Neural progenitor cell (in vitro differentiated cells): ENCODE measurements at regions not wholly inside any gene's neighbourhood (a gene's known extent, or its start where the extent isn't known, plus 50 kb on each side); places are given as distances from the start of the nearest gene placed in this dataset.

Experiments used
- DNase-seq: peaks from one replicate; pipeline ENCODE4 v3.0.0-alpha.2; 2016; ENCODE audit warnings: low spot score
- H2AFZ ChIP-seq: fragments of 200-600 bp; sonication (generic); replicated peaks from 2 replicates; pipeline ENCODE4 v1.6.1; 2016; ENCODE audit warnings: antibody characterized with exemption
- H3F3A ChIP-seq: fragments of 200-600 bp; sonication (generic); 2 replicates; pipeline ENCODE4 v1.6.1; 2016; ENCODE audit warnings: antibody characterized with exemption, low read depth
- H3K27ac ChIP-seq: fragments of 200-600 bp; sonication (generic); 2 replicates; pipeline ENCODE4 v1.5.1; 2016; ENCODE audit warnings: mild to moderate bottlenecking
- H3K27me3 ChIP-seq: fragments of 200-600 bp; sonication (generic); 2 replicates; pipeline ENCODE4 v1.6.1; 2016; ENCODE audit warnings: mild to moderate bottlenecking, moderate library complexity
- H3K36me3 ChIP-seq: fragments of 200-600 bp; sonication (generic); 2 replicates; pipeline ENCODE4 v1.5.1; 2016
- H3K4me1 ChIP-seq: fragments of 200-600 bp; sonication (generic); 2 replicates; pipeline ENCODE4 v1.6.1; 2016; ENCODE audit warnings: mixed run types
- H3K4me2 ChIP-seq: fragments of 200-600 bp; sonication (generic); 2 replicates; pipeline ENCODE4 v1.6.1; 2016
- H3K4me3 ChIP-seq: fragments of 200-600 bp; sonication (generic); 2 replicates; pipeline ENCODE4 v1.5.1; 2016
- H3K79me2 ChIP-seq: fragments of 200-600 bp; sonication (generic); 2 replicates; pipeline ENCODE4 v1.6.1; 2016; ENCODE audit warnings: low read depth
- H3K9ac ChIP-seq: fragments of 200-600 bp; sonication (generic); 2 replicates; pipeline ENCODE4 v1.6.1; 2016
- H3K9me3 ChIP-seq: fragments of 200-600 bp; sonication (generic); 2 replicates; pipeline ENCODE4 v1.5.1; 2016; ENCODE audit warnings: low read depth
- H4K20me1 ChIP-seq: fragments of 200-600 bp; sonication (generic); 2 replicates; pipeline ENCODE4 v1.6.1; 2016; ENCODE audit warnings: low read depth
- H3K27ac Mint-ChIP-seq: 3 replicates; pipeline ENCODE4 v1.8.0; 2021; ENCODE audit warnings: mixed read lengths
- H3K27me3 Mint-ChIP-seq: 2 replicates; pipeline ENCODE4 v1.8.0; 2022; ENCODE audit warnings: low read depth, mild to moderate bottlenecking, inconsistent platforms, moderate library complexity, mixed read lengths; ENCODE audit not compliant: insufficient read depth
- H3K36me3 Mint-ChIP-seq: 3 replicates; pipeline ENCODE4 v1.8.0; 2021; ENCODE audit warnings: mixed read lengths
- H3K4me1 Mint-ChIP-seq: 3 replicates; pipeline ENCODE4 v1.8.0; 2021; ENCODE audit warnings: mixed read lengths
- H3K4me3 Mint-ChIP-seq: 3 replicates; pipeline ENCODE4 v1.8.0; 2021; ENCODE audit warnings: mild to moderate bottlenecking, moderate library complexity, mixed read lengths
- H3K9me3 Mint-ChIP-seq: 3 replicates; pipeline ENCODE4 v1.8.0; 2020; ENCODE audit warnings: mixed read lengths
- EZH2 ChIP-seq: fragments of 200-600 bp; sonication (generic); IDR thresholded peaks from 2 replicates; pipeline ENCODE4 v1.6.1; 2017; ENCODE audit warnings: antibody characterized with exemption, mild to moderate bottlenecking, moderate library complexity
- EZH2phosphoT487 ChIP-seq: fragments of 200-600 bp; sonication (generic); IDR thresholded peaks from 2 replicates; pipeline ENCODE4 v1.6.1; 2017; ENCODE audit warnings: antibody characterized with exemption
- TF ChIP-seq, protein P1 (sequence below): fragments of 200-600 bp; sonication (generic); IDR thresholded peaks from 2 replicates; pipeline ENCODE4 v1.5.1; 2017; ENCODE audit warnings: antibody characterized with exemption, mild to moderate bottlenecking

DNA sequence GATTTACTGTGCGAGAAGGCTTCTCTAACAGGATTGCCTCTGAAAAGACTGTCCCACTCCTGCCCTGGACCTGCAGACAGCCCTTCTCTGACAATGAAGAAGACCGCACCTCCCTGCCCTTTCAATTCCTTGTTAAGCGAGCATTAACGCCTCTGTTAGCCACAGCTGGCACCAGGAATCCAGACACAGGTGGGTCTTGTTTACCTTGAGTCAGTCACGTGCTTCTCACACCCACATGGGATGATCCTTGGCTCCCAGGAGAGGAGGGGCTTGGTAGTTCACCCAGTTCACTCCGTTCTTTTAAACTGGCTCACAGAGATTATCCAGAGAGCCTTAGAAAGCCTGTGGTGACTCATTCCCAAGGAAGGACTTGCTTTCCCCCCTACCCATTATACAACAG lies 410.5 kb upstream of the MEIS1 start:
- Mint-ChIP-seq H3K9me3 (peaks cover 2% of the 10 kb centered on the region), H3K36me3 (no peaks in the 10 kb centered on the region), H3K27ac (peak overlapping the region; percentile 48), H3K4me1 (peaks cover 4% of the 10 kb centered on the region), H3K4me3 (no peak overlapping the region), H3K27me3 (no peaks in the 10 kb centered on the region)
- H2AFZ ChIP-seq = no peak overlapping the region
- H4K20me1 ChIP-seq = no peaks in the 10 kb centered on the region
- no peaks in the 10 kb centered on the region for H3K27me3 ChIP-seq
- H3K36me3 ChIP-seq = no peaks in the 10 kb centered on the region
- H3K9me3 ChIP-seq = no peaks in the 10 kb centered on the region
- no peaks in the 10 kb centered on the region for H3K79me2 ChIP-seq
- no peak overlapping the region for H3K4me3 ChIP-seq
- no peaks in the 10 kb centered on the region for H3K4me1 ChIP-seq
- peak; percentile 30 for DNase-seq
- peaks cover 4% of the 10 kb centered on the region for H3F3A ChIP-seq
- no peak overlapping the region for H3K27ac ChIP-seq
- no peak overlapping the region for H3K4me2 ChIP-seq
- H3K9ac ChIP-seq = no peak overlapping the region
- TF ChIP-seq, protein P1, sequence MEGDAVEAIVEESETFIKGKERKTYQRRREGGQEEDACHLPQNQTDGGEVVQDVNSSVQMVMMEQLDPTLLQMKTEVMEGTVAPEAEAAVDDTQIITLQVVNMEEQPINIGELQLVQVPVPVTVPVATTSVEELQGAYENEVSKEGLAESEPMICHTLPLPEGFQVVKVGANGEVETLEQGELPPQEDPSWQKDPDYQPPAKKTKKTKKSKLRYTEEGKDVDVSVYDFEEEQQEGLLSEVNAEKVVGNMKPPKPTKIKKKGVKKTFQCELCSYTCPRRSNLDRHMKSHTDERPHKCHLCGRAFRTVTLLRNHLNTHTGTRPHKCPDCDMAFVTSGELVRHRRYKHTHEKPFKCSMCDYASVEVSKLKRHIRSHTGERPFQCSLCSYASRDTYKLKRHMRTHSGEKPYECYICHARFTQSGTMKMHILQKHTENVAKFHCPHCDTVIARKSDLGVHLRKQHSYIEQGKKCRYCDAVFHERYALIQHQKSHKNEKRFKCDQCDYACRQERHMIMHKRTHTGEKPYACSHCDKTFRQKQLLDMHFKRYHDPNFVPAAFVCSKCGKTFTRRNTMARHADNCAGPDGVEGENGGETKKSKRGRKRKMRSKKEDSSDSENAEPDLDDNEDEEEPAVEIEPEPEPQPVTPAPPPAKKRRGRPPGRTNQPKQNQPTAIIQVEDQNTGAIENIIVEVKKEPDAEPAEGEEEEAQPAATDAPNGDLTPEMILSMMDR = no peak
- TF ChIP-seq EZH2phosphoT487 = no peak
- no peak for TF ChIP-seq EZH2

DNA sequence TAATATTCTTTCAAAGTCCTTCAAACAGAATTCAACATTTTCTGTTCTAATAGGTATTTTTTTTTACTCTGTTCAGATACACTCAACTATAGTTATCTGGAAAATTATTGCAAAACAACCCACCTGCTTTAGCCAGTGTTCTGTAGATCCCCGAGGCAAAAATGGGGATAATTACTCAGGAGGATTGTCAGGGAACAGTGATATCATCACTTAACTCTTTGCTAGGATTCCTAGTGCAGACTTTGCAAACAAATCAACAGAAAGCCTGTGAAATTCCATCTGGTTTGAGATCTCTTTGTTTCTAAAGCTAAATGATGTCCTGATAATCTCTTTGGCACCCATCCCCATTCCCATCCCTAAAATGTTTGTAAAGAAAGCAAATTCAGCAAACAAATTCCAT lies 413.6 kb upstream of the MEIS1 start:
- Mint-ChIP-seq H3K36me3 (no peaks in the 10 kb centered on the region), H3K9me3 (peaks cover 2% of the 10 kb centered on the region), H3K4me3 (no peak overlapping the region), H3K27ac (no peak overlapping the region), H3K27me3 (peaks cover 2% of the 10 kb centered on the region), H3K4me1 (peaks cover 4% of the 10 kb centered on the region)
- H3K4me2 ChIP-seq = no peak overlapping the region
- H3K27ac ChIP-seq = no peak overlapping the region
- no peaks in the 10 kb centered on the region for H3K9me3 ChIP-seq
- TF ChIP-seq, protein P1 = no peak
- no peak for TF ChIP-seq EZH2
- no peak for TF ChIP-seq EZH2phosphoT487
- H3K4me3 ChIP-seq = no peak overlapping the region
- no peaks in the 10 kb centered on the region for H3K4me1 ChIP-seq
- H3K9ac ChIP-seq = no peak overlapping the region
- H4K20me1 ChIP-seq = no peaks in the 10 kb centered on the region
- DNase-seq = no peak
- H3K27me3 ChIP-seq = no peaks in the 10 kb centered on the region
- no peaks in the 10 kb centered on the region for H3K79me2 ChIP-seq
- peaks cover 4% of the 10 kb centered on the region for H3F3A ChIP-seq
- H3K36me3 ChIP-seq = no peaks in the 10 kb centered on the region
- no peak overlapping the region for H2AFZ ChIP-seq

DNA sequence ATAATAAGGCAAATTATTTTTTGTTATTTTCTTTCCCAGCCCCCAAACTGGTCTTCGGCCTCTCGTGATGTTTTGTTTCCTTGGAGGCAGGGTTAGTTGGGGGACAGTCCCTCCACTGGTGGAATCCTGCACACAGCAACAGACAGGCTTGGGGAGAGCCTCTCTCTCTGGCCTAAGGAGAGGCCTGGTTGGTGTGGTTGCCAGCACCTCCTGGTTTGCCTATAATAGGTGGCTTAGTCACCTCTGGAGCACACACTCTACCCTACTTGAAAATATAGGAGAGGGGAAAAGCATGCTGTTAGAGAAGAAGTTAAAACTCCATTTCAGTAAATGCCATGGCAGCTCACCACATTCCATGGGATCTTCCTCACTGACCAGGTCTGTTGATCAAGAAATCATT lies 417.2 kb upstream of the MEIS1 start:
- H3K9me3 Mint-ChIP-seq = no peaks in the 10 kb centered on the region
- H3K27ac ChIP-seq = no peak overlapping the region
- no peaks in the 10 kb centered on the region for H3K36me3 ChIP-seq
- no peaks in the 10 kb centered on the region for H3K79me2 ChIP-seq
- no peak for TF ChIP-seq EZH2
- no peak for TF ChIP-seq EZH2phosphoT487
- TF ChIP-seq, protein P1 = no peak
- DNase-seq = no peak
- H3K4me1 Mint-ChIP-seq = no peaks in the 10 kb centered on the region
- H3F3A ChIP-seq = no peaks in the 10 kb centered on the region
- H3K9me3 ChIP-seq = no peaks in the 10 kb centered on the region
- H3K4me2 ChIP-seq = no peak overlapping the region
- no peaks in the 10 kb centered on the region for H3K4me1 ChIP-seq
- no peaks in the 10 kb centered on the region for H3K36me3 Mint-ChIP-seq
- H3K27me3 ChIP-seq = no peaks in the 10 kb centered on the region
- H3K4me3 ChIP-seq = no peak overlapping the region
- H3K27ac Mint-ChIP-seq = no peak overlapping the region
- H3K4me3 Mint-ChIP-seq = no peak overlapping the region
- no peak overlapping the region for H3K9ac ChIP-seq
- peaks cover 2% of the 10 kb centered on the region for H3K27me3 Mint-ChIP-seq
- H4K20me1 ChIP-seq = no peaks in the 10 kb centered on the region
- H2AFZ ChIP-seq = no peak overlapping the region

DNA sequence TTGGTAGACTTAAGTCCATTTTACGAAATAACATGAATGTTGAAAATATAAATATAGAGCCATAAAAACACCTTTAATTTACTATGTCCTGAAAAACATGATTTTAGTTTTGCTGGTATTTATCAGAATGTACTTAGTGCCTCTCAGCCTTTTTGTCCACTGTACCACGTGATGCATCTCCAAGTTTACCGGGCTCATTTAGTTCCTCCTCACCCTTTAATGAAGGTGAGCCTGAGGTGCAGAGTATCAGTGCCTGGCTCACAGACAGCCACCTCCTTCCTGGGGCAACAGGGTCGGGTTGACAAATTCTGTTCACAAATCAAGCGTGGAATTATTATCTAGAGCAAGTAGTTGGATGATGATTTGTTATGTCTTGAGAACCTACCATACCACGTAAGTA lies 420.5 kb upstream of the MEIS1 start:
- Histone ChIP-seq H3K27ac (no peak overlapping the region), H3K4me2 (no peak overlapping the region), H3K4me3 (no peak overlapping the region), H3K9me3 (no peaks in the 10 kb centered on the region), H3K79me2 (no peaks in the 10 kb centered on the region), H3K4me1 (no peaks in the 10 kb centered on the region), H2AFZ (no peak overlapping the region), H3K27me3 (no peaks in the 10 kb centered on the region), H3K36me3 (no peaks in the 10 kb centered on the region), H3F3A (no peaks in the 10 kb centered on the region), H3K9ac (no peak overlapping the region), H4K20me1 (no peaks in the 10 kb centered on the region)
- Mint-ChIP-seq H3K36me3 (no peaks in the 10 kb centered on the region), H3K4me1 (no peaks in the 10 kb centered on the region), H3K27me3 (peaks cover 2% of the 10 kb centered on the region), H3K9me3 (peaks cover 2% of the 10 kb centered on the region), H3K27ac (no peak overlapping the region), H3K4me3 (no peak overlapping the region)
- DNase-seq = no peak
- TF ChIP-seq, protein P1 = no peak
- TF ChIP-seq EZH2 (no peak), EZH2phosphoT487 (no peak)
